ENCODE measurements at regions not wholly inside any gene's neighbourhood (a gene's known extent, or its start where the extent isn't known, plus 50 kb on each side); places are given as distances from the start of the nearest gene placed in this dataset.

DNA sequence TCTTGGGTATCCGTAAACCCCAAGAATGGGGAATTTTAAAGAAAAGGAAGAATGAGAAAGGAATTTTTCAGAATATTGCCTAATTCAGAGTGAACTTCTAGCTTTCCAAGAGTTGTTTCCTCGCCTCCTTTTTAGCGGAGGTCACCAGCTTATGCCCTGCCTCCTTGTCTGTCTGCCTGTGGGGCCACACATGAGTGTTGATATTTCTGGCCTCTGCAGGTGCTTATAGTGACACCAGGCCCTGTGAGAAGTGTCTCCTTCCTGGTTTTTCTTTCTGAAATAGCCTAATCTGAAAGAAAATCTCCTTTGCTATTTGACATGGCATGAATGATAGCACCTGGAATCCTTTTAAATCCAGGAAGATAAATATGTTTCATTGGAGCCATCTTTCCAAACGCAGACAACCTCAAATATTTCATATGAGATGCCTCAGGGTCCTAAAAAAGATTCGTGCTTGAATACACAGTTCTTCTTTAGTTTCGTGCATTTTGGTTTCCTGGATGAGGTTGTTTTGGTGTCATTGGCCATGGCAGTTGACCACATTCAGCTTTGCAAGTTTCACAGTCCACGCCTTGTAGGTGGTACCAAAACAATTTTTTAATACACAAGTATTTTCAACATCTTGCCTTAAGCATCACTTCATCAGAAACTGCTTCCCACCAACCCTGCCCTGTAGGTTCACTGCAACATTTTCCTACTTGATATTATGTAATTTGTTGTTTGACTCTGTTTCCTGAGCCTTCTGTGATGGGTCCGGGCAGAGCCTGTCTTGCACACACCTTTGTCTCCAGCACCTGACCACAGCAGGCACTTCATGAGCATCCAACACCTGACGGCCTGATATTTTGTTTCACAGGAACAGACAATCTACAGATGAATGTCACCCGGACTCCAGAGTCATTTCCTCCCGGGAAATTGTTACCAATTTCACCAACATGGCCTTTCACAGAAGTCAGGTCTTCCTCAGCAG is 159.4 kb downstream of the C11orf91 start:
- Histone ChIP-seq H3K4me1 (no peaks in the 10 kb centered on the region), H3K27ac (no peak overlapping the region), H3K27me3 (peaks cover 4% of the 10 kb centered on the region), H3K36me3 (no peaks in the 10 kb centered on the region), H3K9me3 (no peaks in the 10 kb centered on the region), H3K4me3 (no peak overlapping the region)
- 70% methylated on average over 11 of the region's 11 CpGs for WGBS
- DNase-seq (ENCODE audit: low spot score in 2 of 2): no peak
- TF ChIP-seq EP300 (IDR thresholded peaks at IDR 0.05) (no peak), POLR2A (IDR thresholded peaks at IDR 0.05) (no peak)

DNA sequence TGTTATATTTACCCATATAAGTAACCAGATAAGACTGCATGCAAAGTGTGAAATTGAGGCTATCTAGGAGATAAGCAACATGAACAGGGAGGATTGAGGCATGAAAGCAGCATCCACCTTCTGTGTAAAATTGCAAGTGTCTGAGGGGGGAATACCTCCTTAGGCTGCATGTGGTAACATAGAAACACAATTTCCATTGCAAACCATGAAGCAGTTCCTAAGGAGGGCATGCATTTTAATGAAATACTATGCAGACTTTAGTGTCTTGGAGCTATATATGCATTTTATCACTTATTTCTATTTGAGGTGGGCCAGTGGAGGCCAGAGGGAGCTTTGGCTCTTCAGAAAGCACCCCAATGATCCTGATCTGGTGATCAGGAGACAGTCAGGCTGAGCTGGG is 160.2 kb downstream of the C11orf91 start:
- Histone ChIP-seq H3K9me3 (no peaks in the 10 kb centered on the region), H3K4me3 (no peak overlapping the region), H3K27me3 (peaks cover 7% of the 10 kb centered on the region), H3K27ac (no peak overlapping the region), H3K4me1 (no peaks in the 10 kb centered on the region), H3K36me3 (no peaks in the 10 kb centered on the region)
- TF ChIP-seq EP300 (IDR thresholded peaks at IDR 0.05) (no peak), POLR2A (IDR thresholded peaks at IDR 0.05) (no peak), POLR2AphosphoS5 (IDR thresholded peaks at IDR 0.05) (no peak)
- TF ChIP-seq, protein P1, sequence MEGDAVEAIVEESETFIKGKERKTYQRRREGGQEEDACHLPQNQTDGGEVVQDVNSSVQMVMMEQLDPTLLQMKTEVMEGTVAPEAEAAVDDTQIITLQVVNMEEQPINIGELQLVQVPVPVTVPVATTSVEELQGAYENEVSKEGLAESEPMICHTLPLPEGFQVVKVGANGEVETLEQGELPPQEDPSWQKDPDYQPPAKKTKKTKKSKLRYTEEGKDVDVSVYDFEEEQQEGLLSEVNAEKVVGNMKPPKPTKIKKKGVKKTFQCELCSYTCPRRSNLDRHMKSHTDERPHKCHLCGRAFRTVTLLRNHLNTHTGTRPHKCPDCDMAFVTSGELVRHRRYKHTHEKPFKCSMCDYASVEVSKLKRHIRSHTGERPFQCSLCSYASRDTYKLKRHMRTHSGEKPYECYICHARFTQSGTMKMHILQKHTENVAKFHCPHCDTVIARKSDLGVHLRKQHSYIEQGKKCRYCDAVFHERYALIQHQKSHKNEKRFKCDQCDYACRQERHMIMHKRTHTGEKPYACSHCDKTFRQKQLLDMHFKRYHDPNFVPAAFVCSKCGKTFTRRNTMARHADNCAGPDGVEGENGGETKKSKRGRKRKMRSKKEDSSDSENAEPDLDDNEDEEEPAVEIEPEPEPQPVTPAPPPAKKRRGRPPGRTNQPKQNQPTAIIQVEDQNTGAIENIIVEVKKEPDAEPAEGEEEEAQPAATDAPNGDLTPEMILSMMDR (IDR thresholded peaks at IDR 0.05): no peak
- DNase-seq (ENCODE audit: low spot score in 2 of 2): no peak

DNA sequence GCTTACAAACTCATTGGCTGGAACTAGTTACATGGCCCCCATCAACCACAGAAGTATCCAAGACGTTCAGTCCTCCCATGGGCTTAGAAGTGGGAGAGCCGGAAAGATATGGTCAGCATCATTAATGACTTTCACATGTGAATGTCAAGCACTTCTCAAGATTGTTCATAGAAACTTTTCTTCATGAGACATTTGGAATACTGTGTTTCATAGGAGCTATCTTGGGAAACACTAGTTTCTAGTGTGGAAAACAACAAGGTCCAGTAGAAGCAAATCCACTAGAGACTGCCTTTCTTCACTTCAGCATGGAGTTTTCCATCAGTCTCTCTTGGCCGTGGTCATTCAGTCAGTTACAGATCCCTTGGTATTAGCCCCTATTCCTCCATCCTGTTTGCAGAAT is 160.9 kb downstream of the C11orf91 start:
- no peak for DNase-seq (ENCODE audit: low spot score in 2 of 2)
- TF ChIP-seq POLR2A (IDR thresholded peaks at IDR 0.05): no peak
- no peak for TF ChIP-seq POLR2AphosphoS5 (IDR thresholded peaks at IDR 0.05)
- TF ChIP-seq EP300 (IDR thresholded peaks at IDR 0.05): no peak
- TF ChIP-seq, protein P1 (IDR thresholded peaks at IDR 0.05): no peak
- H3K4me3 ChIP-seq: no peak overlapping the region
- H3K36me3 ChIP-seq: no peaks in the 10 kb centered on the region
- no peaks in the 10 kb centered on the region for H3K4me1 ChIP-seq
- 67% methylated on average over 3 of the region's 3 CpGs for WGBS
- H3K27ac ChIP-seq: no peak overlapping the region
- H3K9me3 ChIP-seq: no peaks in the 10 kb centered on the region
- H3K27me3 ChIP-seq: peaks cover 7% of the 10 kb centered on the region

DNA sequence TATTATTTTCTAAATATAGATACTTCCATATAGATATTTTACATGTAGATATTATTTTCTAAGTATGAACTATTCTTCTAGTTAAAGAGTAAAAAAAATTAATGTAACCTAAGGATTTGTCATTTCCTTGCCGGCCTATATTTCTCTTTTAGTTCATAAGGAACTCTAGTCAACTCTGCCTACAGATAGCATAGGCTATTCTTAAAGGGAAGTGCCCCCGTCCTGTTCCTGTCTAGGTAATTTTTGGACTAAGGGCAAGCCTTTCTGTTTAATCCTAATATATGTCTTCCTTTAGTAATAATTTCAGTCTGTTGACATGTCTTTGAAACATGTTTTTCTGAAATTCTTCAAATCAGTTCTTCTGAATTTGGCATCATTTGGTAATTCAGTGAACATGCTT is 161.9 kb downstream of the C11orf91 start:
- Histone ChIP-seq H3K36me3 (no peaks in the 10 kb centered on the region), H3K4me1 (no peaks in the 10 kb centered on the region), H3K27ac (no peak overlapping the region), H3K4me3 (no peak overlapping the region), H3K9me3 (no peaks in the 10 kb centered on the region), H3K27me3 (peaks cover 7% of the 10 kb centered on the region)
- no peak for DNase-seq (ENCODE audit: low spot score in 2 of 2)
- TF ChIP-seq POLR2A (IDR thresholded peaks at IDR 0.05) (no peak), EP300 (IDR thresholded peaks at IDR 0.05) (no peak), POLR2AphosphoS5 (IDR thresholded peaks at IDR 0.05) (no peak)
- TF ChIP-seq, protein P1 (IDR thresholded peaks at IDR 0.05): no peak
- WGBS: 76% methylated on average over 2 of the region's 2 CpGs

DNA sequence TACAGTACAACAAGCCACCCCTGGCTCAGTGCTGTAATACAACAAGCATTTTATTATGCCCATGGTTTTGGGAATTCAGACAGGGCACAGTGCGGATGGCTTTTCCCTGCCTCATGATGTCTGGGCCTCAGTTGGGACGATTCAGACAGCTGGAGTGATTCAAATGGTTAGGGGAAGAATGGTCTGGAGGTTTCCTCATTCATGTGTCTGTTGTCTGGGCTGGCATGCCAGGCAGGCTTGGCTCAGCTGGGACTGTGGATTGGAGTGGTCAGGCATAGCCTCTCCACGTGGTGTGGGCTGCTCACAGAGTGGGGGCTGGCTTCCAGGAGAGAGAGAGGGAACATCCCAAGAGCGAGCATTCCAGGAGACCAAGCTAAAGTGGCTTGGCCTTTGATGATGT is 164.4 kb downstream of the C11orf91 start:
- Histone ChIP-seq H3K36me3 (no peaks in the 10 kb centered on the region), H3K4me1 (no peaks in the 10 kb centered on the region), H3K27me3 (peaks cover 7% of the 10 kb centered on the region), H3K4me3 (no peak overlapping the region), H3K9me3 (no peaks in the 10 kb centered on the region), H3K27ac (no peak overlapping the region)
- whole genome bisulfite sequencing: 72% methylated on average over 4 of the region's 4 CpGs
- DNase-seq (ENCODE audit: low spot score in 2 of 2): no peak
- no peak for TF ChIP-seq EP300 (IDR thresholded peaks at IDR 0.05)
- TF ChIP-seq POLR2AphosphoS5 (IDR thresholded peaks at IDR 0.05): no peak
- TF ChIP-seq, protein P1 (IDR thresholded peaks at IDR 0.05): no peak
- no peak for TF ChIP-seq POLR2A (IDR thresholded peaks at IDR 0.05)

Measured in suprapubic skin (tissue), 4 donors.